ENCODE measurements at regions not wholly inside any gene's neighbourhood (a gene's known extent, or its start where the extent isn't known, plus 50 kb on each side); places are given as distances from the start of the nearest gene placed in this dataset.
"Not testable (repeated sequence)": the region's sequence is repeated elsewhere in the genome, so short reads cannot be mapped to it uniquely, and the experiment has no call there.

GRCh38 chr6:88455317-88455716, 289.2 kb upstream of the CNR1 start:
- Histone ChIP-seq H3K27ac (ENCODE audit: low read depth, low read length) (no peak overlapping the region), H3K9ac (ENCODE audit: low read length) (no peak overlapping the region), H3K36me3 (ENCODE audit: control insufficient read depth, insufficient read depth, low read length) (no peaks in the 10 kb centered on the region), H3K4me1 (ENCODE audit: control insufficient read depth, insufficient read depth, low read length) (no peaks in the 10 kb centered on the region), H3K27me3 (ENCODE audit: control insufficient read depth, insufficient read depth, low read length) (no peaks in the 10 kb centered on the region), H3K9me3 (ENCODE audit: control insufficient read depth, insufficient read depth, low read depth, low read length) (no peaks in the 10 kb centered on the region), H3K4me3 (ENCODE audit: low read depth, low read length) (no peak overlapping the region)

GRCh38 chr6:88454658-88455057, 288.5 kb upstream of the CNR1 start:
- H3K36me3 ChIP-seq (ENCODE audit: control insufficient read depth, insufficient read depth, low read length) = no peaks in the 10 kb centered on the region
- H3K9ac ChIP-seq (ENCODE audit: low read length) = no peak overlapping the region
- H3K27ac ChIP-seq (ENCODE audit: low read depth, low read length) = no peak overlapping the region
- no peaks in the 10 kb centered on the region for H3K9me3 ChIP-seq (ENCODE audit: control insufficient read depth, insufficient read depth, low read depth, low read length)
- H3K4me1 ChIP-seq (ENCODE audit: control insufficient read depth, insufficient read depth, low read length) = no peaks in the 10 kb centered on the region
- H3K4me3 ChIP-seq (ENCODE audit: low read depth, low read length) = no peak overlapping the region
- no peaks in the 10 kb centered on the region for H3K27me3 ChIP-seq (ENCODE audit: control insufficient read depth, insufficient read depth, low read length)

- Histone ChIP-seq H3K4me1 (ENCODE audit: control insufficient read depth, insufficient read depth, low read length) (no peaks in the 10 kb centered on the region), H3K27me3 (ENCODE audit: control insufficient read depth, insufficient read depth, low read length) (no peaks in the 10 kb centered on the region), H3K36me3 (ENCODE audit: control insufficient read depth, insufficient read depth, low read length) (no peaks in the 10 kb centered on the region), H3K4me3 (ENCODE audit: low read depth, low read length) (no peak overlapping the region), H3K27ac (ENCODE audit: low read depth, low read length) (no peak overlapping the region), H3K9me3 (ENCODE audit: control insufficient read depth, insufficient read depth, low read depth, low read length) (no peaks in the 10 kb centered on the region), H3K9ac (ENCODE audit: low read length) (no peak overlapping the region)
Measured at GRCh38 chr6:88449770-88450169, 283.6 kb upstream of the CNR1 start.

GRCh38 chr6:88445188-88445965, 279.2 kb upstream of the CNR1 start:
- Histone ChIP-seq H3K27me3 (ENCODE audit: control insufficient read depth, insufficient read depth, low read length) (no peaks in the 10 kb centered on the region), H3K27ac (ENCODE audit: low read depth, low read length) (no peak overlapping the region), H3K9me3 (ENCODE audit: control insufficient read depth, insufficient read depth, low read depth, low read length) (no peaks in the 10 kb centered on the region), H3K4me3 (ENCODE audit: low read depth, low read length) (no peak overlapping the region), H3K36me3 (ENCODE audit: control insufficient read depth, insufficient read depth, low read length) (no peaks in the 10 kb centered on the region), H3K9ac (ENCODE audit: low read length) (no peak overlapping the region), H3K4me1 (ENCODE audit: control insufficient read depth, insufficient read depth, low read length) (no peaks in the 10 kb centered on the region)

- Histone ChIP-seq H3K27me3 (ENCODE audit: control insufficient read depth, insufficient read depth, low read length) (no peaks in the 10 kb centered on the region), H3K9ac (ENCODE audit: low read length) (no peak overlapping the region), H3K9me3 (ENCODE audit: control insufficient read depth, insufficient read depth, low read depth, low read length) (no peaks in the 10 kb centered on the region), H3K4me1 (ENCODE audit: control insufficient read depth, insufficient read depth, low read length) (no peaks in the 10 kb centered on the region), H3K36me3 (ENCODE audit: control insufficient read depth, insufficient read depth, low read length) (no peaks in the 10 kb centered on the region), H3K27ac (ENCODE audit: low read depth, low read length) (no peak overlapping the region), H3K4me3 (ENCODE audit: low read depth, low read length) (no peak overlapping the region)
Measured at GRCh38 chr6:88443554-88443953, 277.4 kb upstream of the CNR1 start.

- no peaks in the 10 kb centered on the region for H3K9me3 ChIP-seq (ENCODE audit: control insufficient read depth, insufficient read depth, low read depth, low read length)
- H3K4me1 ChIP-seq (ENCODE audit: control insufficient read depth, insufficient read depth, low read length) = no peaks in the 10 kb centered on the region
- H3K9ac ChIP-seq (ENCODE audit: low read length) = no peak overlapping the region
- H3K36me3 ChIP-seq (ENCODE audit: control insufficient read depth, insufficient read depth, low read length) = no peaks in the 10 kb centered on the region
- H3K27ac ChIP-seq (ENCODE audit: low read depth, low read length) = no peak overlapping the region
- no peaks in the 10 kb centered on the region for H3K27me3 ChIP-seq (ENCODE audit: control insufficient read depth, insufficient read depth, low read length)
- no peak overlapping the region for H3K4me3 ChIP-seq (ENCODE audit: low read depth, low read length)
Measured at GRCh38 chr6:88442737-88443136, 276.6 kb upstream of the CNR1 start.

- H3K4me3 ChIP-seq (ENCODE audit: low read depth, low read length) = no peak overlapping the region
Measured at GRCh38 chr6:88441346-88441745, 275.2 kb upstream of the CNR1 start.

GRCh38 chr6:88428068-88428467, 261.9 kb upstream of the CNR1 start:
- H3K9ac ChIP-seq (ENCODE audit: low read length) = no peak overlapping the region
- H3K4me1 ChIP-seq (ENCODE audit: control insufficient read depth, insufficient read depth, low read length) = no peaks in the 10 kb centered on the region
- H3K27me3 ChIP-seq (ENCODE audit: control insufficient read depth, insufficient read depth, low read length) = no peaks in the 10 kb centered on the region
- H3K9me3 ChIP-seq (ENCODE audit: control insufficient read depth, insufficient read depth, low read depth, low read length) = no peaks in the 10 kb centered on the region
- H3K27ac ChIP-seq (ENCODE audit: low read depth, low read length) = no peak overlapping the region
- H3K4me3 ChIP-seq (ENCODE audit: low read depth, low read length) = no peak overlapping the region
- H3K36me3 ChIP-seq (ENCODE audit: control insufficient read depth, insufficient read depth, low read length) = no peaks in the 10 kb centered on the region

More at GRCh38 chr6:88441346-88441745, 275.2 kb upstream of the CNR1 start:
- H3K9ac ChIP-seq (ENCODE audit: low read length) = no peak overlapping the region
- H3K36me3 ChIP-seq (ENCODE audit: control insufficient read depth, insufficient read depth, low read length) = no peaks in the 10 kb centered on the region
- H3K4me1 ChIP-seq (ENCODE audit: control insufficient read depth, insufficient read depth, low read length) = no peaks in the 10 kb centered on the region
- H3K9me3 ChIP-seq (ENCODE audit: control insufficient read depth, insufficient read depth, low read depth, low read length) = no peaks in the 10 kb centered on the region
- no peaks in the 10 kb centered on the region for H3K27me3 ChIP-seq (ENCODE audit: control insufficient read depth, insufficient read depth, low read length)
- H3K27ac ChIP-seq (ENCODE audit: low read depth, low read length) = no peak overlapping the region

GRCh38 chr6:88426005-88426404, 259.9 kb upstream of the CNR1 start:
- H3K4me1 ChIP-seq (ENCODE audit: control insufficient read depth, insufficient read depth, low read length) = no peaks in the 10 kb centered on the region
- no peaks in the 10 kb centered on the region for H3K36me3 ChIP-seq (ENCODE audit: control insufficient read depth, insufficient read depth, low read length)
- no peak overlapping the region for H3K27ac ChIP-seq (ENCODE audit: low read depth, low read length)
- no peaks in the 10 kb centered on the region for H3K9me3 ChIP-seq (ENCODE audit: control insufficient read depth, insufficient read depth, low read depth, low read length)
- H3K4me3 ChIP-seq (ENCODE audit: low read depth, low read length) = no peak overlapping the region
- no peaks in the 10 kb centered on the region for H3K27me3 ChIP-seq (ENCODE audit: control insufficient read depth, insufficient read depth, low read length)
- no peak overlapping the region for H3K9ac ChIP-seq (ENCODE audit: low read length)

GRCh38 chr6:88422831-88423230, 256.7 kb upstream of the CNR1 start:
- Histone ChIP-seq H3K4me3 (ENCODE audit: low read depth, low read length) (no peak overlapping the region), H3K27me3 (ENCODE audit: control insufficient read depth, insufficient read depth, low read length) (no peaks in the 10 kb centered on the region), H3K9me3 (ENCODE audit: control insufficient read depth, insufficient read depth, low read depth, low read length) (no peaks in the 10 kb centered on the region), H3K9ac (ENCODE audit: low read length) (no peak overlapping the region), H3K27ac (ENCODE audit: low read depth, low read length) (no peak overlapping the region), H3K4me1 (ENCODE audit: control insufficient read depth, insufficient read depth, low read length) (no peaks in the 10 kb centered on the region), H3K36me3 (ENCODE audit: control insufficient read depth, insufficient read depth, low read length) (no peaks in the 10 kb centered on the region)

- not testable (repeated sequence) for H3K4me1 ChIP-seq (ENCODE audit: control insufficient read depth, insufficient read depth, low read length); H3K4me3 ChIP-seq (ENCODE audit: low read depth, low read length); H3K9ac ChIP-seq (ENCODE audit: low read length); H3K9me3 ChIP-seq (ENCODE audit: control insufficient read depth, insufficient read depth, low read depth, low read length); H3K27me3 ChIP-seq (ENCODE audit: control insufficient read depth, insufficient read depth, low read length); H3K27ac ChIP-seq (ENCODE audit: low read depth, low read length); H3K36me3 ChIP-seq (ENCODE audit: control insufficient read depth, insufficient read depth, low read length)
Measured at GRCh38 chr6:88420967-88421488, 254.9 kb upstream of the CNR1 start.
